Keratinocyte (primary cell): ENCODE measurements at regions not wholly inside any gene's neighbourhood (a gene's known extent, or its start where the extent isn't known, plus 50 kb on each side); places are given as distances from the start of the nearest gene placed in this dataset.

ENCODE experiments used
- DNase-seq: peaks from one replicate; pipeline ENCODE4 v3.0.0-alpha.2; 2011; ENCODE audit warnings: low read depth, missing footprints, low spot score
- FAIRE-seq: peaks from 2 replicates; lab custom pipeline; 2011; peaks lifted over from hg19 to GRCh38; lab: Jason Lieb, UNC
- H2AFZ ChIP-seq: 2 replicates; pipeline ENCODE4 v1.6.0; 2012; ENCODE audit warnings: low read length, control low read depth, inconsistent platforms; ENCODE audit not compliant: control insufficient read depth
- H3K27ac ChIP-seq: 2 replicates; pipeline ENCODE4 v1.5.1; 2011; ENCODE audit warnings: low read length; ENCODE audit not compliant: control insufficient read depth, insufficient read depth
- H3K27me3 ChIP-seq: 3 replicates; pipeline ENCODE4 v1.6.0; 2011; ENCODE audit warnings: low read length; ENCODE audit not compliant: control insufficient read depth, insufficient read depth; ENCODE audit errors: extremely low read depth
- H3K36me3 ChIP-seq, 2 experiments: 2 replicates in 1 of 2; 3 replicates in 1 of 2; pipeline ENCODE4 v1.5.1; 2011; ENCODE audit warnings: low read length in 2 of 2, mild to moderate bottlenecking in 1 of 2; ENCODE audit not compliant: control insufficient read depth in 2 of 2, insufficient read depth in 2 of 2; ENCODE audit errors: extremely low read depth in 1 of 2
- H3K4me1 ChIP-seq: 3 replicates; pipeline ENCODE4 v1.5.1; 2011; ENCODE audit warnings: low read length; ENCODE audit not compliant: control insufficient read depth, insufficient read depth; ENCODE audit errors: extremely low read depth
- H3K4me2 ChIP-seq: 3 replicates; pipeline ENCODE4 v1.6.0; 2011; ENCODE audit warnings: low read depth, low read length; ENCODE audit not compliant: control insufficient read depth, insufficient read depth; ENCODE audit errors: extremely low read depth
- H3K4me3 ChIP-seq, 3 experiments: fragments of 200-600 bp in 1 of 3; sonication (generic) in 1 of 3; 2 replicates in 2 of 3; 3 replicates in 1 of 3; pipeline ENCODE4 v1.5.1; 2011 to 2016; ENCODE audit warnings: low read length in 3 of 3, mild to moderate bottlenecking in 3 of 3, control low read depth in 2 of 3, inconsistent platforms in 1 of 3, low read depth in 1 of 3, mixed read lengths in 1 of 3, mixed run types in 1 of 3, moderate library complexity in 1 of 3; ENCODE audit not compliant: control insufficient read depth in 2 of 3, insufficient read depth in 2 of 3; ENCODE audit errors: extremely low read depth in 1 of 3
- H3K79me2 ChIP-seq: 2 replicates; pipeline ENCODE4 v1.6.0; 2012; ENCODE audit warnings: low read length; ENCODE audit not compliant: control insufficient read depth, insufficient read depth
- H3K9ac ChIP-seq: 3 replicates; pipeline ENCODE4 v1.6.0; 2011; ENCODE audit warnings: low read length; ENCODE audit not compliant: control insufficient read depth, insufficient read depth; ENCODE audit errors: extremely low read depth
- H3K9me1 ChIP-seq: 3 replicates; pipeline ENCODE4 v1.6.0; 2011; ENCODE audit warnings: low read length; ENCODE audit not compliant: control insufficient read depth, insufficient read depth; ENCODE audit errors: extremely low read depth
- H3K9me3 ChIP-seq: 2 replicates; pipeline ENCODE4 v1.5.1; 2012; ENCODE audit warnings: low read depth, low read length; ENCODE audit not compliant: control insufficient read depth
- H4K20me1 ChIP-seq: 3 replicates; pipeline ENCODE4 v1.6.0; 2011; ENCODE audit warnings: low read length; ENCODE audit not compliant: control insufficient read depth, insufficient read depth; ENCODE audit errors: extremely low read depth
- EZH2 ChIP-seq: IDR thresholded peaks from one replicate; pipeline ENCODE4 v1.6.1; 2012; ENCODE audit warnings: inconsistent platforms, mild to moderate bottlenecking, low read length, moderate library complexity
- dilution Hi-C: fragments of 300-500 bp; cut with MboI; formaldehyde crosslinking; loops from one replicate; pipeline ENCODE4 v1.7.0; 2020; ENCODE audit warnings: low sequenced_read_pairs; ENCODE audit not compliant: extremely low pct_ligation_motif_present
- TF ChIP-seq, protein P1 (sequence below), 3 experiments: IDR thresholded peaks in 1 of 3; conservative IDR thresholded peaks in 1 of 3; optimal IDR thresholded peaks in 1 of 3; 2 replicates in 2 of 3; 3 replicates in 1 of 3; pipeline versions ENCODE3 to v1.5.1; 2011; ENCODE audit warnings: low read length in 3 of 3, mild to moderate bottlenecking in 3 of 3, moderate library complexity in 2 of 3, control low read depth in 1 of 3, inconsistent platforms in 1 of 3; ENCODE audit not compliant: insufficient read depth in 2 of 3; ENCODE audit errors: extremely low read depth in 1 of 3

DNA sequence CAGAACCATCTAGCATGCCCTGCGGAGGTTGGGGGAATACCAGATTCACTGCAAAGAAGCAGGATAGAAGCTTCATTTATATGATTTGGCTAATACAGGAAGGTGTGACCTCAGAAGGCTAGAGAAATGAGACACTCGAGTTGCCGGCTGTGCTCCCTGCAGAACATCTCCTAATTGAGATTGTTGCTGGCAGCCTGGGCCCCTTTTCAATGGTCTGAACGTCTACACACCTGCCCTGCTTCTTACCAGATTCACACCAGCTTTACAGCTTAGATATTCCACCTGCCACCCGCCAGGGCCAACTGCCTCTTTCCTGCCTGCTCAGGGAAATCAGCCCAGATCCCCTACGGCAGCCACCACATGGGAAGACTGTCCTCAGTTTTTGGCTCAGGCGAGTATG, 475.3 kb upstream of the AUTS2 start:
- Histone ChIP-seq H3K27ac (no peak overlapping the region), H4K20me1 (no peaks in the 10 kb centered on the region), H3K9me3 (no peaks in the 10 kb centered on the region), H2AFZ (no peak overlapping the region), H3K79me2 (no peaks in the 10 kb centered on the region), H3K4me1 (no peaks in the 10 kb centered on the region), H3K4me3 (no peak overlapping the region), H3K9ac (no peak overlapping the region), H3K27me3 (no peaks in the 10 kb centered on the region), H3K4me2 (no peak overlapping the region), H3K36me3 (no peaks in the 10 kb centered on the region), H3K9me1 (no peaks in the 10 kb centered on the region)
- dilution Hi-C loops = no loop called here
- TF ChIP-seq EZH2 = no peak
- DNase-seq = no peak
- FAIRE-seq = no peak

DNA sequence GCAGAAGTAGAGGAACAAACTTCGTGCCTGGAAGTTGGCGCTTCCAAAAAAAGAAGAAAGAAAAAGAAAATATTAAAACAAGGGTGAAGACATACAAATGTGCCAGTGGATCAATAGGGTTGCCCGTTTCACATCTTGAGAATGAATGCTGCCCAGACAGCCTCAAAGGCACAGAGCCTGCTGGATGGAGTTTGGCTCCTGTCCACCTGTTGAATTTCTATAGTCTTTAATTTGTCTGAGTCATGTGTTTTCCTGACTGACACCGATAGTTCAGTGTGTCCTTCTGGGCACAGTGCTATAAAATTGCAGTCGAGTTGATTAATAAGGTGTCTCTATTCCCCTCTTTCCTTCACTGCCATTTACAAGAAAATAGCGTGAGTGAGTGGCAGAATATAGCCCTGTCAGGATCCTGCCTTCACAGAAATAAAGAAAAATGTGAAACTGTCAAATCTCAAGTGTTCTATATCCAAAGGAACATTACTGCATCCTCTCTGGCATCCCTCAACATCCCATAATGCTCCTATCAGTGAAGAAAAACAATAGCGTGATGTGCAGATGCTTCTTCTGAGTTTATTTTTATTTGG, 471.3 kb upstream of the AUTS2 start:
- H3K27me3 ChIP-seq = no peaks in the 10 kb centered on the region
- H3K36me3 ChIP-seq = no peaks in the 10 kb centered on the region
- H3K27ac ChIP-seq = no peak overlapping the region
- no peak for TF ChIP-seq EZH2
- TF ChIP-seq, protein P1, sequence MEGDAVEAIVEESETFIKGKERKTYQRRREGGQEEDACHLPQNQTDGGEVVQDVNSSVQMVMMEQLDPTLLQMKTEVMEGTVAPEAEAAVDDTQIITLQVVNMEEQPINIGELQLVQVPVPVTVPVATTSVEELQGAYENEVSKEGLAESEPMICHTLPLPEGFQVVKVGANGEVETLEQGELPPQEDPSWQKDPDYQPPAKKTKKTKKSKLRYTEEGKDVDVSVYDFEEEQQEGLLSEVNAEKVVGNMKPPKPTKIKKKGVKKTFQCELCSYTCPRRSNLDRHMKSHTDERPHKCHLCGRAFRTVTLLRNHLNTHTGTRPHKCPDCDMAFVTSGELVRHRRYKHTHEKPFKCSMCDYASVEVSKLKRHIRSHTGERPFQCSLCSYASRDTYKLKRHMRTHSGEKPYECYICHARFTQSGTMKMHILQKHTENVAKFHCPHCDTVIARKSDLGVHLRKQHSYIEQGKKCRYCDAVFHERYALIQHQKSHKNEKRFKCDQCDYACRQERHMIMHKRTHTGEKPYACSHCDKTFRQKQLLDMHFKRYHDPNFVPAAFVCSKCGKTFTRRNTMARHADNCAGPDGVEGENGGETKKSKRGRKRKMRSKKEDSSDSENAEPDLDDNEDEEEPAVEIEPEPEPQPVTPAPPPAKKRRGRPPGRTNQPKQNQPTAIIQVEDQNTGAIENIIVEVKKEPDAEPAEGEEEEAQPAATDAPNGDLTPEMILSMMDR (optimal IDR thresholded peaks at IDR 0.05 in 1 of 3, IDR thresholded peaks at IDR 0.05 in 1 of 3, conservative IDR thresholded peaks at IDR 0.05 in 1 of 3; ENCODE audit: extremely low read depth in 1 of 3, insufficient read depth in 2 of 3, low read length in 3 of 3) = no peak
- no peaks in the 10 kb centered on the region for H4K20me1 ChIP-seq
- no peak overlapping the region for H3K9ac ChIP-seq
- DNase-seq (no peak), FAIRE-seq (no peak)
- dilution Hi-C loops = no loop called here
- no peaks in the 10 kb centered on the region for H3K9me1 ChIP-seq
- no peak overlapping the region for H3K4me3 ChIP-seq
- no peak overlapping the region for H3K4me2 ChIP-seq
- H3K79me2 ChIP-seq = no peaks in the 10 kb centered on the region
- H2AFZ ChIP-seq = no peak overlapping the region
- no peaks in the 10 kb centered on the region for H3K9me3 ChIP-seq
- no peaks in the 10 kb centered on the region for H3K4me1 ChIP-seq

DNA sequence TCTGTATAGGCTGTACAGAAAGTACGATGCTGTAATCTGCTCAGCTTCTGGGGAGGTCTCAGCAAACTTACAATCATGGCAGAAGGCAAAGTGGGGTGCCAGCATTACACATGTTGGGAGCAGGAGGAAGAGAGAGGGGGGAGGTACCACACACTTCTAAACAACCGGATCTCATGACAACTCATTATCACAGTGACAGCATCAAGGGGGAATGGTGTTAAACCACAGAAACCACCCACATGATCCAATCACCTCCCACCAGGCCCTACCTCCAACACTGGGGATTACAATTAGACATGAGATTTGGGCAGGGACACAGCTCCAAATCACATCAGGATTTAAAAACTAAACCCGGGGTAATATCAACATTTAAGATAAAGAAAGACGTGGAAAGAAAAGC, 468.8 kb upstream of the AUTS2 start:
- no peak overlapping the region for H3K4me2 ChIP-seq
- no peaks in the 10 kb centered on the region for H3K9me3 ChIP-seq
- DNase-seq = no peak

More for the DNA sequence above, 468.8 kb upstream of the AUTS2 start:
- no peaks in the 10 kb centered on the region for H3K79me2 ChIP-seq
- no peak overlapping the region for H3K27ac ChIP-seq
- H3K27me3 ChIP-seq = no peaks in the 10 kb centered on the region
- no peak overlapping the region for H3K9ac ChIP-seq
- H3K4me3 ChIP-seq = no peak overlapping the region
- no peak for FAIRE-seq
- H3K4me1 ChIP-seq = no peaks in the 10 kb centered on the region
- H2AFZ ChIP-seq = no peak overlapping the region
- no peaks in the 10 kb centered on the region for H3K36me3 ChIP-seq
- H4K20me1 ChIP-seq = no peaks in the 10 kb centered on the region
- H3K9me1 ChIP-seq = no peaks in the 10 kb centered on the region
- TF ChIP-seq EZH2 = no peak
- TF ChIP-seq, protein P1 (optimal IDR thresholded peaks at IDR 0.05 in 1 of 3, IDR thresholded peaks at IDR 0.05 in 1 of 3, conservative IDR thresholded peaks at IDR 0.05 in 1 of 3; ENCODE audit: extremely low read depth in 1 of 3, insufficient read depth in 2 of 3, low read length in 3 of 3) = no peak
- dilution Hi-C loops = no loop called here
